ENCODE measurements at regions not wholly inside any gene's neighbourhood (a gene's known extent, or its start where the extent isn't known, plus 50 kb on each side); places are given as distances from the start of the nearest gene placed in this dataset.

DNA sequence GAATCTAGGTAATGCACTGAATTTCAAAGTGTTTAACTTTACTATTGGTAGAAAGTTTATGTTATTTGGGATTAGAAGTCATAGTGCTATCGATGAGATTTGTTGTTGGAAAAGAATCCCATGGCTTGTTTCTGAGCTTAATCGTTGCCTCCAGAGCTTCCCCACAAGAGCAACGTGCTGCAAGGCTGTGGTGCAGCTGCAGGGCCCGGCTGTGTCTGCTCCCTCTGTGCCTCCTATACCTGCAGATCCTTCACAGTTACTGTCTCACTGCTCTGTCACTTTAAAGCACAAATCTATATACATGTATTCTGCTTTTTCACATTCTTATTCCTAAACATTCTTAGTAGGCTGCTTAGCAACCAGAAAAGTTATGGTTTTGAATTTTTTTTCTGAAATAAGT is 826.6 kb upstream of the COBL start:
- TF ChIP-seq ARNT (IDR thresholded peaks at IDR 0.05) (no peak), ELF4 (IDR thresholded peaks at IDR 0.05) (no peak), BHLHE40 (IDR thresholded peaks at IDR 0.05; ENCODE audit: borderline replicate concordance) (no peak), FOXA1 (IDR thresholded peaks at IDR 0.05) (no peak), NFRKB (IDR thresholded peaks at IDR 0.05) (no peak), L3MBTL2 (conservative IDR thresholded peaks at IDR 0.05) (no peak), ZNF384 (IDR thresholded peaks at IDR 0.05) (no peak), FOXM1 (IDR thresholded peaks at IDR 0.05; ENCODE audit: borderline replicate concordance) (no peak), SUZ12 (IDR thresholded peaks at IDR 0.05) (no peak), TARDBP (IDR thresholded peaks at IDR 0.05) (no peak)
- TF ChIP-seq, protein P1, sequence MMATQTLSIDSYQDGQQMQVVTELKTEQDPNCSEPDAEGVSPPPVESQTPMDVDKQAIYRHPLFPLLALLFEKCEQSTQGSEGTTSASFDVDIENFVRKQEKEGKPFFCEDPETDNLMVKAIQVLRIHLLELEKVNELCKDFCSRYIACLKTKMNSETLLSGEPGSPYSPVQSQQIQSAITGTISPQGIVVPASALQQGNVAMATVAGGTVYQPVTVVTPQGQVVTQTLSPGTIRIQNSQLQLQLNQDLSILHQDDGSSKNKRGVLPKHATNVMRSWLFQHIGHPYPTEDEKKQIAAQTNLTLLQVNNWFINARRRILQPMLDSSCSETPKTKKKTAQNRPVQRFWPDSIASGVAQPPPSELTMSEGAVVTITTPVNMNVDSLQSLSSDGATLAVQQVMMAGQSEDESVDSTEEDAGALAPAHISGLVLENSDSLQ (IDR thresholded peaks at IDR 0.05): no peak

All from HEK293T (cell line).